Mesenchymal stem cell (in vitro differentiated cells and primary cell): ENCODE measurements at regions not wholly inside any gene's neighbourhood (a gene's known extent, or its start where the extent isn't known, plus 50 kb on each side); places are given as distances from the start of the nearest gene placed in this dataset.

Experiments
- DNase-seq: peaks from one replicate; pipeline ENCODE4 v3.0.0-alpha.2; 2013
- H2AFZ ChIP-seq: one replicate; pipeline ENCODE4 v1.6.1; 2013; ENCODE audit warnings: low read depth, mild to moderate bottlenecking, control low read depth, inconsistent platforms, low read length, moderate library complexity
- H2AK5ac ChIP-seq: 2 replicates; pipeline ENCODE4 v1.6.1; 2013; ENCODE audit warnings: low read length, moderate library complexity, mild to moderate bottlenecking, inconsistent platforms; ENCODE audit not compliant: severe bottlenecking
- H2BK120ac ChIP-seq: one replicate; pipeline ENCODE4 v1.6.1; 2013; ENCODE audit warnings: low read depth, mild to moderate bottlenecking, inconsistent platforms, low read length, moderate library complexity
- H2BK12ac ChIP-seq, 2 experiments: one replicate each; pipeline ENCODE4 v1.6.1; 2013; ENCODE audit warnings: inconsistent platforms in 2 of 2, low read length in 2 of 2, mild to moderate bottlenecking in 2 of 2, moderate library complexity in 2 of 2, control low read depth in 1 of 2
- H2BK15ac ChIP-seq: one replicate; pipeline ENCODE4 v1.6.1; 2013; ENCODE audit warnings: mild to moderate bottlenecking, low read depth, inconsistent platforms; ENCODE audit not compliant: poor library complexity, severe bottlenecking
- H2BK5ac ChIP-seq: 2 replicates; pipeline ENCODE4 v1.6.1; 2013; ENCODE audit warnings: low read depth, mild to moderate bottlenecking, low read length, control low read depth, inconsistent platforms; ENCODE audit not compliant: poor library complexity, severe bottlenecking
- H3K14ac ChIP-seq, 2 experiments: one replicate each; pipeline ENCODE4 v1.6.1; 2013; ENCODE audit warnings: inconsistent platforms in 2 of 2, low read length in 2 of 2, control low read depth in 1 of 2, mild to moderate bottlenecking in 1 of 2, moderate library complexity in 1 of 2
- H3K18ac ChIP-seq, 2 experiments: one replicate each; pipeline ENCODE4 v1.6.1; 2013; ENCODE audit warnings: inconsistent platforms in 2 of 2, low read length in 2 of 2, control low read depth in 1 of 2, low read depth in 1 of 2, mild to moderate bottlenecking in 1 of 2
- H3K23ac ChIP-seq, 2 experiments: one replicate each; pipeline ENCODE4 v1.6.1; 2013; ENCODE audit warnings: inconsistent platforms in 2 of 2, low read length in 2 of 2, mild to moderate bottlenecking in 2 of 2, moderate library complexity in 2 of 2, control low read depth in 1 of 2
- H3K27ac ChIP-seq: 2 replicates; pipeline ENCODE4 v1.5.1; 2013; ENCODE audit warnings: mild to moderate bottlenecking, moderate library complexity, low read length, control low read depth, inconsistent platforms; ENCODE audit not compliant: poor library complexity, severe bottlenecking
- H3K27me3 ChIP-seq, 2 experiments: 2 replicates each; pipeline versions ENCODE4 v1.6.1 to v1.7.0; 2013; ENCODE audit warnings: low read length in 2 of 2, mild to moderate bottlenecking in 2 of 2, moderate library complexity in 2 of 2, control low read depth in 1 of 2, inconsistent platforms in 1 of 2; ENCODE audit not compliant: control insufficient read depth in 1 of 2, insufficient read depth in 1 of 2
- H3K36me3 ChIP-seq, 2 experiments: 2 replicates each; pipeline versions ENCODE4 v1.6.1 to v1.7.0; 2013; ENCODE audit warnings: low read length in 2 of 2, control low read depth in 1 of 2, inconsistent platforms in 1 of 2, low read depth in 1 of 2, mild to moderate bottlenecking in 1 of 2; ENCODE audit not compliant: insufficient read depth in 2 of 2, control insufficient read depth in 1 of 2
- H3K4ac ChIP-seq, 2 experiments: one replicate each; pipeline ENCODE4 v1.6.1; 2013; ENCODE audit warnings: inconsistent platforms in 2 of 2, low read length in 2 of 2, mild to moderate bottlenecking in 2 of 2, moderate library complexity in 2 of 2, control low read depth in 1 of 2, low read depth in 1 of 2
- H3K4me1 ChIP-seq: 2 replicates; pipeline ENCODE4 v1.6.1; 2013; ENCODE audit warnings: low read depth, low read length, control low read depth; ENCODE audit not compliant: control insufficient read depth, insufficient read depth
- H3K4me2 ChIP-seq: 2 replicates; pipeline ENCODE4 v1.6.1; 2013; ENCODE audit warnings: low read length, mild to moderate bottlenecking, inconsistent platforms; ENCODE audit not compliant: poor library complexity, severe bottlenecking
- H3K4me3 ChIP-seq, 2 experiments: 2 replicates each; pipeline versions ENCODE4 v1.5.1 to v1.7.0; 2013; ENCODE audit warnings: low read length in 2 of 2, mild to moderate bottlenecking in 2 of 2, control low read depth in 1 of 2, low read depth in 1 of 2; ENCODE audit not compliant: insufficient read depth in 1 of 2
- H3K79me1 ChIP-seq: replicated peaks from 2 replicates; pipeline ENCODE4 v1.6.1; 2013; ENCODE audit warnings: mild to moderate bottlenecking, control low read depth, low read length, inconsistent platforms; ENCODE audit not compliant: poor library complexity, severe bottlenecking
- H3K9ac ChIP-seq: 2 replicates; pipeline ENCODE4 v1.7.0; 2013; ENCODE audit warnings: mild to moderate bottlenecking, low read length, moderate library complexity
- H3K9me3 ChIP-seq: 2 replicates; pipeline ENCODE4 v1.7.0; 2013; ENCODE audit warnings: mild to moderate bottlenecking, low read length; ENCODE audit not compliant: control insufficient read depth
- H4K8ac ChIP-seq: one replicate; pipeline ENCODE4 v1.6.1; 2013; ENCODE audit warnings: inconsistent platforms, mild to moderate bottlenecking, low read length, moderate library complexity
- H4K91ac ChIP-seq: one replicate; pipeline ENCODE4 v1.6.1; 2013; ENCODE audit warnings: mild to moderate bottlenecking, low read length, inconsistent platforms
- WGBS: methylation state at CpG from one replicate; pipeline ENCODE4 v1.1.7; 2013; ENCODE audit warnings: mixed read lengths; 5-methylcytosine and 5-hydroxymethylcytosine counted together

DNA sequence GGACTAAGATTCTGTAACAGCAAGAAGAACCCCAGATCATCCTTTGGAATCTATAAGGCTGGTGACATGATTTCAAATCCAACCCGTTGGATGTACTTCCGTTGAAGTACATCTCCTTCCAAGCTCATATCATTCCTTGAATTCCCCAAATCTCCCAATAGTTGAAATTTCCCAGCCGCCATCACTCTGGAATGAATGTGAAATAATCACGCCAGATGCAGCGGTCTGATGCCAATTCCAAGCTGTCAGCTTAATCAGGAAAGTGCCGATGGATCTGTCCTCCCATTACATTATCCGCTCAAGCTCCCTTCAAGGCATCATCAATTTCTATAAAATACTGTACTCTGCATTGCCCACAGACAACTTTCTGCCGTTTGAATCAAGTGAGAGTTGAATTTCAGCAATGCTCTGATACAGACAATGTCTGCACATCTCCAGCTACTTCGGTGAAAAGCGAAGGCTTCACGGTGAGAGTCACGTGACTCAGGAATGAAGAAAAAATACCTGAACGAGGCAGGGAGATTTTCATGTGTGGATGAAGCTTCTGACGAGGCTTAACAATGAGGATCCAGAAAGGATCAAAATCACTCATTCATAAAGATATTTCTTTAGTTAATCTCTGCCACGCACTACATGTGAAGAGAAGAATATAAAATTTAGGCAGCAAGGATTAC, 663.9 kb downstream of the AJAP1 start:
- Histone ChIP-seq H3K9me3 (no peaks in the 10 kb centered on the region), H2AFZ (no peak overlapping the region), H3K79me1 (no peaks in the 10 kb centered on the region), H3K4me2 (no peak overlapping the region), H4K91ac (no peak overlapping the region), H2BK120ac (no peak overlapping the region), H3K4me3 (no peak overlapping the region), H3K18ac (no peak overlapping the region), H3K27ac (no peak overlapping the region), H2AK5ac (no peak overlapping the region), H2BK5ac (no peak overlapping the region), H3K23ac (no peak overlapping the region), H3K9ac (no peak overlapping the region), H3K36me3 (no peaks in the 10 kb centered on the region), H3K4me1 (no peaks in the 10 kb centered on the region), H2BK15ac (no peak overlapping the region), H3K4ac (no peak overlapping the region), H2BK12ac (no peak overlapping the region), H3K14ac (no peak overlapping the region), H3K27me3 (no peaks in the 10 kb centered on the region), H4K8ac (no peak overlapping the region)
- 84% methylated on average over 13 of the region's 15 CpGs for WGBS
- no peak for DNase-seq

DNA sequence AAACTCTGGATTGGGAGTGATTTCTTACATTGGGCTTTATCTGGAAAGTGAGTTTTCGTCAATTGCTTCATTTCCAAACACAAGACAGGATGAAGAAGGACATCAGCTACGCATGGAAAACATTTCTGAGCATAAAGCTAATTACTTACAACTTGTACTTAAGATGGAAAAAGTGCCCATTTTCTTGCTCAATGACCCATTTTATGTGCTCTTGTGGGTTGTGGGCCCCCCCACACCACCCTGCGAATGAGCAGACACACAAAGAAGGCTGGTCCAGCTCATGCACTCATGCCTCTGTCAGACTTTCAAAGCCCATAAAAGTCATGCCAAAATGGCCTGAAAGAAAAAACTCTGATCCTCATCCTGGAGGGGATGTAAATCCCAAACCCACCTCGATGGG, 663.0 kb downstream of the AJAP1 start:
- Histone ChIP-seq H2BK120ac (no peak overlapping the region), H3K27me3 (no peaks in the 10 kb centered on the region), H2AK5ac (no peak overlapping the region), H3K23ac (no peak overlapping the region), H2BK5ac (no peak overlapping the region), H2BK15ac (no peak overlapping the region), H2AFZ (no peak overlapping the region), H3K4me3 (no peak overlapping the region), H3K14ac (no peak overlapping the region), H4K91ac (no peak overlapping the region), H3K9me3 (no peaks in the 10 kb centered on the region), H4K8ac (no peak overlapping the region), H3K4me1 (no peaks in the 10 kb centered on the region), H3K27ac (no peak overlapping the region), H3K79me1 (no peaks in the 10 kb centered on the region), H3K4me2 (no peak overlapping the region), H3K4ac (no peak overlapping the region), H2BK12ac (no peak overlapping the region), H3K18ac (no peak overlapping the region), H3K36me3 (no peaks in the 10 kb centered on the region), H3K9ac (no peak overlapping the region)
- WGBS, result 61% methylated on average over 4 of the region's 4 CpGs
- no peak for DNase-seq

DNA sequence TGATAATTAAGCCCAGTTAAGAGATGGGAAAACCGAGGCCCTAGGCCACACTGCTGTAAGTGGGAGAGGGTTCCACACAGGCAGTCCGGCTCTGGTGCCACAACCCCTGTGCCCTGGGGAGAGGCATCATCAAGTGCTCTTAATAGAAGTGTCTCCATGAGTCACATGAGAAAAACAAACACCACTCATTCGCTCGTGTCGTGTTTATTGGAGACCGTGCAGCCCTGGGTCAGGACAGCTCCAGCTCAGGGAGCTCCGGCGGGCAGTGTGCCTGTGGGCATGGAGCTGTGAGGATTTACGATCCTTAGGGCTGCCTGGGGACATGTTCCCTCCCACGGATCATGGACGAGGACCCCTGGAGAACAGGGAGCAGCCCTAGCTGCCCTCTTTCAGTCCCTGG, 658.5 kb downstream of the AJAP1 start:
- Histone ChIP-seq H3K9ac (no peak overlapping the region), H3K4me2 (no peak overlapping the region), H3K23ac (no peak overlapping the region), H3K36me3 (no peaks in the 10 kb centered on the region), H4K8ac (no peak overlapping the region), H2AK5ac (no peak overlapping the region), H3K14ac (no peak overlapping the region), H2BK5ac (no peak overlapping the region), H3K4me1 (no peaks in the 10 kb centered on the region), H2BK12ac (no peak overlapping the region), H3K18ac (no peak overlapping the region), H3K4me3 (no peak overlapping the region), H2AFZ (no peak overlapping the region), H3K27me3 (no peaks in the 10 kb centered on the region), H2BK120ac (no peak overlapping the region), H3K27ac (no peak overlapping the region), H2BK15ac (no peak overlapping the region), H3K79me1 (no peaks in the 10 kb centered on the region), H3K9me3 (no peaks in the 10 kb centered on the region), H3K4ac (no peak overlapping the region), H4K91ac (no peak overlapping the region)
- no peak for DNase-seq
- 65% methylated on average over 11 of the region's 11 CpGs for WGBS

DNA sequence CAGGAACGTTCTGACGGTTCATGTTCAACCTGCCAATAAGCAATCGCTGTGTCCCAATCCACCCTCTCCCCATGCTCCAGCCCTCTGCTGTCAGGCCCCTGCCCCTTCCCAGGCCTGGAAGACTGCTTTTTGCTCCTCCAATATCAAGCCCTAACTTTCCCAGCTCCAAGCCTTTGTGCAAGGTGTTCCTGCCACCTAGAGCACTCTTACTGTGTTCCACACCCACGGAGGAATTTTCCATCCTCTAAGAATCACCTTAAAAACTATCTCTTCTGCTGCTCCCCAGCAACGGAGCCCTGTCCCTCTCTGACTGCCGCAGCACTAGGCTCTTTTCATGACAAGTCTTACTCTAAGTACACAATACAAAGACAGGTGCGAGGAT, 657.9 kb downstream of the AJAP1 start:
- H3K27me3 ChIP-seq, result no peaks in the 10 kb centered on the region
- H2BK120ac ChIP-seq, result no peak overlapping the region
- H2BK5ac ChIP-seq, result no peak overlapping the region
- no peak overlapping the region for H4K91ac ChIP-seq
- H2BK12ac ChIP-seq, result no peak overlapping the region
- H3K9ac ChIP-seq, result no peak overlapping the region
- no peak for DNase-seq
- H2BK15ac ChIP-seq, result no peak overlapping the region
- no peaks in the 10 kb centered on the region for H3K79me1 ChIP-seq
- H3K14ac ChIP-seq, result no peak overlapping the region
- H3K4me1 ChIP-seq, result no peaks in the 10 kb centered on the region
- H3K9me3 ChIP-seq, result no peaks in the 10 kb centered on the region
- no peak overlapping the region for H2AFZ ChIP-seq
- H3K27ac ChIP-seq, result no peak overlapping the region
- H3K4me3 ChIP-seq, result no peak overlapping the region
- 66% methylated on average over 7 of the region's 7 CpGs for WGBS
- H3K18ac ChIP-seq, result no peak overlapping the region
- H3K23ac ChIP-seq, result no peak overlapping the region
- no peaks in the 10 kb centered on the region for H3K36me3 ChIP-seq
- H2AK5ac ChIP-seq, result no peak overlapping the region
- no peak overlapping the region for H3K4ac ChIP-seq
- H3K4me2 ChIP-seq, result no peak overlapping the region
- H4K8ac ChIP-seq, result no peak overlapping the region
